Cerebellar cortex (tissue), 1 donor: ENCODE measurements at regions not wholly inside any gene's neighbourhood (a gene's known extent, or its start where the extent isn't known, plus 50 kb on each side); places are given as distances from the start of the nearest gene placed in this dataset.
"Not testable (repeated sequence)": the region's sequence is repeated elsewhere in the genome, so short reads cannot be mapped to it uniquely, and the experiment has no call there.

Experiments used
- DNase-seq: peaks from one replicate; pipeline ENCODE4 v3.0.0-alpha.2; 2015; ENCODE audit warnings: low spot score

GRCh38 chr9:124126648-124127646, 115.4 kb downstream of the LHX2 start:
- DNase-seq, result peak; percentile 54

GRCh38 chr9:124128568-124129166, 117.1 kb downstream of the LHX2 start:
- peak; percentile 29 for DNase-seq

- DNase-seq, result no peak
Measured at GRCh38 chr9:124130277-124131075, 118.9 kb downstream of the LHX2 start.

- not testable (repeated sequence) for DNase-seq
Measured at GRCh38 chr9:124131518-124131917, 120.0 kb downstream of the LHX2 start.

GRCh38 chr9:124132671-124133147, 121.1 kb downstream of the LHX2 start:
- DNase-seq, result no peak

- peak; percentile 35 for DNase-seq
Measured at GRCh38 chr9:124133727-124134126, 122.2 kb downstream of the LHX2 start.

- no peak for DNase-seq
Measured at GRCh38 chr9:124134526-124134925, 123.0 kb downstream of the LHX2 start.

GRCh38 chr9:124135813-124136365, 121.9 kb upstream of the NEK6 start:
- DNase-seq, result no peak

- no peak for DNase-seq
Measured at GRCh38 chr9:124137009-124137943, 120.5 kb upstream of the NEK6 start.

GRCh38 chr9:124137944-124138335, 119.8 kb upstream of the NEK6 start:
- no peak for DNase-seq

GRCh38 chr9:124139001-124139400, 118.7 kb upstream of the NEK6 start:
- DNase-seq, result no peak

GRCh38 chr9:124140941-124141568, 116.7 kb upstream of the NEK6 start:
- no peak for DNase-seq

GRCh38 chr9:124144561-124145123, 113.1 kb upstream of the NEK6 start:
- not testable (repeated sequence) for DNase-seq

GRCh38 chr9:124146031-124146561, 111.7 kb upstream of the NEK6 start:
- DNase-seq, result no peak

- DNase-seq, result no peak
Measured at GRCh38 chr9:124149992-124150391, 107.8 kb upstream of the NEK6 start.

- DNase-seq, result no peak
Measured at GRCh38 chr9:124163760-124164255, 93.9 kb upstream of the NEK6 start.

GRCh38 chr9:124164811-124165210, 92.9 kb upstream of the NEK6 start:
- peak; percentile 5 for DNase-seq

GRCh38 chr9:124174433-124174832, 83.3 kb upstream of the NEK6 start:
- DNase-seq, result no peak

- DNase-seq, result not testable (repeated sequence)
Measured at GRCh38 chr9:124177522-124177921, 80.2 kb upstream of the NEK6 start.
